KBM-7 (cell line): ENCODE measurements at regions not wholly inside any gene's neighbourhood (a gene's known extent, or its start where the extent isn't known, plus 50 kb on each side); places are given as distances from the start of the nearest gene placed in this dataset.

Source experiments
- DNase-seq: peaks from one replicate; pipeline ENCODE4 v3.0.0-alpha.2; 2015
- in situ Hi-C: fragments of 300-500 bp; cut with MboI; formaldehyde crosslinking; loops from 2 replicates; pipeline ENCODE4 v1.14.3; 2020; ENCODE audit warnings: low sequenced_read_pairs, low pct_unique_long_range_greater_than_20kb, mixed read lengths

DNA sequence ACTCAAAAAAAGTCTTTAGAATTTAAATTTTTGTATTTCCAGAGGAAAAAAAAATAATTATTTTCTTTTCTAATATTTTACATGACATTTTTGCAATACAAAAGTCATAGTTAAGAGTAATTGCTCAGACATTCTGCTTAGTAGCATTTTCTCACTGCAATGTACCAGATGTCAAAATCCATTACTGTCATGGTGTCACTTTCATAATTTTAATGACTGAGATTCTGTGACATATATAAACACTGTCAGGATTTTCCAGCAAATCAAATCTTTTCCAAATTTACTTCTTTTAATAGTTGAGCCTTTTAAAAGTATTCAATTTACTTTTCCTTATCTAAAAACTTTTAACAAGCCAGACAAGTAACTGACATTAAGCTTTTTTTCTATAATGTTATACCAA is 422.7 kb downstream of the GRIA2 start:
- no peak for DNase-seq
- in situ Hi-C loops, result no loop called here

GRCh38 chr4:157634057-157634456 is 413.5 kb downstream of the GRIA2 start:
- no peak for DNase-seq
- in situ Hi-C loops, result no loop called here

DNA sequence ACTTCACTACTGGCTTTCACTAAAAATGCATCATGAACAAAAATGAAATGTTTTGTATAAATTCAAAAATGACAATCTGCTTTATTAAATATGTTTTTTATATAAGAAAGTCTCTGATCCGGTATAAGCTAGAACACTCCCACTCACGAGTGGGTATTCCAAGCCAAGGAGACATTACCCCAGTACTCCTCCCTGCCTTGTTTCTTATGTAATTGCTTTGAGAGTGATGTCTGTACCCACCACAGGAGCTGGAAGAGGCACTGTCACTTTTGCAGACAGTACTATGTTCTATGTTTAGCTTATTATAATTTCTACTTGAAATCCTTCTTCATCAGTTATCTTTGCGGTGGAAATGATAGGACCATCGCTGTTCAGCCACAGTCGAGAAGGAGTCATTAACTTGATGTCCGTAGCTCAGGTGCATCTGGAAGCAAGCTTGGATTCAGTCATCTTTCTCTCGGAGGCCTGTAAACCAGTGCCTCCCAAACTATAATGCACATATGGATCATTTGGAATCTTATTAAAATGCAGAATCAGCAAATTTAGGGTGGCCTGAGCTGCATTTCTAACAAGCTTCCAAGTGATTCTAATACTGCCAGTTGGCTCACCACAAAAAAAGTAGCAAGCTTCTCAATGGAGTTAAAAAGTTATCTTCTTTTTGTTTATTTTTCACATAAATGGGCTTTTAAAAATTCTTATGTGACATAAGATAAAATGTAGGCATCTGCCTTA is 396.4 kb downstream of the GRIA2 start:
- DNase-seq, result no peak
- in situ Hi-C loops, result no loop called here

- in situ Hi-C loops, result no loop called here
- no peak for DNase-seq
Observed at GRCh38 chr4:157607996-157608395, 387.5 kb downstream of the GRIA2 start.

DNA sequence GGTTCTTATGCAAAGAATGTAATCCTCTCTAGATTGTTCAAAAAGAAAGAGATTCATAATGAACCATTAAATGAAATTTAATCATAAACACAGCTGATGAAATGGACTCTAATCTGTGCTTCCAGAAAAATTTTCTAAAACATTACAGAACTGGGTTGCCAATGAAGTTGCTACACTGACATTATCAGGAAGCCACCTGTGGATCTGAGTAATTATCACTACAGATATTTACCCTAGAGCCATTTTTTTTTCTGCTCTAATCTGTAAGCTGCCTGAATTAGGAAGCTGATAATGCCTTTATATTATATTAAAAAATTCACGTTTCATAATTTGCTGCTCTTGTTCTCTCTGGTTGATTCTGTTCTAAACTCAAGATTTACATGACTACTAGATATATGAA is 380.1 kb downstream of the GRIA2 start:
- DNase-seq, result no peak
- in situ Hi-C loops, result no loop called here

- in situ Hi-C loops, result no loop called here
- DNase-seq, result no peak
Observed at GRCh38 chr4:157591245-157591644, 370.7 kb downstream of the GRIA2 start.

GRCh38 chr4:157590679-157591078 is 370.2 kb downstream of the GRIA2 start:
- DNase-seq, result no peak
- in situ Hi-C loops, result no loop called here

DNA sequence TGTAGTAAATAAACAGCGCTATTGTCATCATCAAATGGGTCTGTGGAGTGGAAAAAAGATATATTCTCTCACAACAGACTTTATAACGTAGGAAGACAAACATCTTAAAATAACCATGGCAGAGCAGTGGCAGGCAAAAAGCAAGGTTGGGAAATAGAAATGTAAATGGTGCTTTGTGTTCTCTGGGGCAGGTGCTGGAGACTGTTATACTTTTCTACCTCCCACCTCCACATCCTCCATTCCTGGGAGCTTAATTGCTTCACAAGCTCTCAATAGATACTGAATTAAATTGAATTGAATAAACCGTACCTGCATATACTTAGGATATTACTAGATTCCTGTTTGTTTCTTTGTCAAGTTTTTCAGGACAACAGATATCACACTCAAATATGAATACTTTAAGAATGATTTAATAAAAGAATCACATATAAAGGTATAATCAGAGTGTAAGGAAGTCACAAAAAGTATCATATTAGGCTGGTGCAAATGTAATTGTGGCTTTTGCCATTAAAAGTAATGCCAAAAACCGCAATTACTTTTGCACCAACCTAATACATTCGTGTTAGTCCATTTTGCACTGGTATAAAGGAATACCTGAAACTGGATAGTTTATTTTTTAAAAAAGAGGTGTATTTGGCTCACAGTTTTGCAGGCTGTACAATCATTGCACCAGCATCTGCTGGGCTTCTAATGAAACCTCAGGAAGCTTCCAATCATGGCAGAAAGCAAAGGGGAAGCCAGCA is 367.3 kb downstream of the GRIA2 start:
- no peak for DNase-seq
- in situ Hi-C loops, result no loop called here

DNA sequence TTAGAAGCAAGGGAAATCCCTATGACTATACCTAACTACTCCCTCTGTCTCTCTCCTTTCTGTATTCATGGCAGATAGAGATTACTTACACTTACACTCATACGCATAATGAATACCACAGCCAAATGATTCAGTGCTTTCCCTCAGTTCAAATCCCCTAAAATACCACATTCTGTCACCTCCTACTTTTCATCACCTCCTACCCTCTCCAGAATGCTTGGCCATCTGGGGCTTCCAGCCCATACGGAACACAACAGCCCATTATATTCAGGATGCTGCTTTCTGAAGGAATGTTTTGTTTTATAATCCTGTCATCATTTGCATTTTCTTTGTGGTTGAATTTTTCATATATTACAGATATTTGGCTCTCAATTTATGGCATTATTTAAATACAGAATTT is 361.6 kb downstream of the GRIA2 start:
- no peak for DNase-seq

GRCh38 chr4:157576671-157577217 is 356.2 kb downstream of the GRIA2 start:
- DNase-seq, result no peak
- in situ Hi-C loops, result no loop called here

More for the DNA sequence above, 361.6 kb downstream of the GRIA2 start:
- in situ Hi-C loops, result no loop called here

DNA sequence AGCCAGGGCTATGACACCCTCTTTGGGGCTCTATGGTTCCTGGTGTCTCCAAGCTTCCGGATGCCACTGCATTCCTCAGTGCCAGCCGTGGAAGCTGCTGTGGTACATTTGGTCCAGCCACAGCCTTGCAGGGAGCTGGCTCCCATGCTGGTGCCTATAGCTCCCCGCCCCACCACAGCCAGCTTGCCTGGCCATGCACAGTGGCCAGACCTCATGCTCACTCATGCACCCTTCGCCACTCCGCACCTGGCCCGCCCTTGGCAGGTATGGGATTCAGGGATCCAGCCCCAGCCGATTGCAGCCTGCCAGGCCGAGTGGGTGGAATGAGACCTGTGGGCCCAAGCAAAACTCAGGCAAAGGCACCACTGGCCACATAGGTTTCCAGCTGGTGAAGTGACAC is 354.8 kb downstream of the GRIA2 start:
- no peak for DNase-seq
- in situ Hi-C loops, result no loop called here

DNA sequence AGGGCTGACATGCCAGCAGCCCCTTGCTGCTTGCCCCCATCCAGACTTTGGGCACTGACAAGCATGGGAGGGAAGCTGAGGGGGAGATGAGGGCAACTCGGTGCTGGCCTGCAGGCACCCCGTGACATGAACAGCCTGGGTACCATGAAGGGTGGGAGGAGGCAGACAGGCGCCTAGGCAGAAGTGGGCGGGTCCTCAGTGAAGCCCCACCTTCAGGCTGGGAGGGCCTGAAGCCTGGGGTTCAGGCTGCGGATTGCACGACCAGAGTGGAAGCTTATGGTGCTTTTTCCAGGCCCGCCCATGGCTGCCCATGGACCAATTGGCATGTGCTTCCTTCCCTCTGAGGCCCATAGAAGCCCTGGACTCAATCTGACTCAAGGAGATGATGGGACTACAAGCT is 354.1 kb downstream of the GRIA2 start:
- no peak for DNase-seq
- in situ Hi-C loops, result no loop called here

DNA sequence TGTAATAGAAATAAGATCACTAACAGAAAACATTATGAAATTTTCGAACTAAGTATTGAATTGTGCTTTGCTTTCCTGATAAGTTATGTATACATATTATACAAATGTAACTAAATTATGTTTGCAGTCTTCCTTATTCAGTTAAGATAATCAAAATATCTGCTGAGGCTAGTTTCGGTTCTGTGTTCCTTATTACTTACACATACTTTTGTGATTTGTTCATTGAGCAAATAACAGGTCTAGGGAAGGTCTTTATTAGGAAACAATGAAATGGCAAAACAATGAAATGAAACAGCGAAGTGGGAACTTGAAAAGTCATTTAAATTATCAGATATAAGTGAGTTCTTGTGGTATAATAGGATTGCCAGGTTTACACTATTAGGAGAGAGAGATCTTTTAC is 352.4 kb downstream of the GRIA2 start:
- DNase-seq, result no peak
- in situ Hi-C loops, result no loop called here

- no peak for DNase-seq
- in situ Hi-C loops, result no loop called here
Observed at GRCh38 chr4:157572284-157572683, 351.8 kb downstream of the GRIA2 start.

DNA sequence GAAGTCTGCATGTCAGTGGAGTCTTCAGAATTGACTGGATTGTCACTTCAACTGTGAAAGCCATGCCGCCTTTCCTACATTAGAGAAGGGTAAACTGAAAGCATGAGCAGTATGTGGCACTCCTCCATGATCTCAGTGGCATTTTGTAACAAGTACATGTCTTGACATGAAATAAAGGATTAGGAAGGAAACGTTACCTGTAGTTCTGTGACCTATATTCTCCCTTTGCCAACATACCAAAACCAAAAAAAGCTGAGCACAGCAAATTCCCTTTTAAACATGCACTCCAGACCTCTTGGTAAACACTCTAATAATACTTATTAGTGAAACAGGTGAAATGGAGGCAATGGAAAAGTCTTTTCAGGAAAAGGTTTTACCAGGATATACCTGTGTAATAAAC is 344.2 kb downstream of the GRIA2 start:
- in situ Hi-C loops, result no loop called here
- no peak for DNase-seq

DNA sequence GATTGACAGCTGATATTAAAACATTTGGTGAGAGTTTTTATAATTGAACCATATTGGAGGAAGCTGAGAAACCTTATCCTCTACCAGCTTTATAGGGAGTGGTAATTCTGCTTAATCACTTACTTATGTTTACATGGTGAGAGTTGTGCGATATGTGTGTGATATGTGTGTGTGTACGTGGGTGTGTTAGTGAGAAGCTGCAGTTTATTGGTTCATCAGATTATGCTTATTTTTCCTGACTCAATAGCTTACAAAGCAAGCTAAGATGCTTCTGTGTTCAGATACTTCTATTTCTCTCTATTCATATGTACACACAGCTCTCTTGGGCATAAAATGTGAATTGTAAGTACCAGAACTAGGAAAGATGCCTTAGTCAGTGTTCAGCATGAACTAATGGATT is 343.7 kb downstream of the GRIA2 start:
- DNase-seq, result no peak
- in situ Hi-C loops, result no loop called here

DNA sequence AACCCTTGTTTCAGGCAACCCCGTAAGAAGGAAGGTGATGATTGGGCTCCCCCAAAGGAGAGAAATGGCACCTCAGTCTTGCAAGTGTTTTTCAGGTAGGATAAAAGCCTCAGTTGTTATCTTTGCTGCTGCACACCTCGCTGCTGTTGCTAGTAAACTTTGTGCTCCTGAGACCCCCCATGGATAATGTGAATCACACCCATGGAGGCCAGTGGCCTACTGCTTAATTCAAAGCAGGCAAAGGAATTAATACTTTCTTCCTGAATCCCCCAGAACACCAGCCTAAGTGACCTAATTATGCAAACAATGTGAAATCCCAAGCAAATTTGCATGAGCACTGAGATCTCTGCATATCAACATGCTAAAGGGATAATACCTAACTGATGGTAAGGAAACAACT is 337.5 kb downstream of the GRIA2 start:
- DNase-seq, result no peak
- in situ Hi-C loops, result no loop called here

DNA sequence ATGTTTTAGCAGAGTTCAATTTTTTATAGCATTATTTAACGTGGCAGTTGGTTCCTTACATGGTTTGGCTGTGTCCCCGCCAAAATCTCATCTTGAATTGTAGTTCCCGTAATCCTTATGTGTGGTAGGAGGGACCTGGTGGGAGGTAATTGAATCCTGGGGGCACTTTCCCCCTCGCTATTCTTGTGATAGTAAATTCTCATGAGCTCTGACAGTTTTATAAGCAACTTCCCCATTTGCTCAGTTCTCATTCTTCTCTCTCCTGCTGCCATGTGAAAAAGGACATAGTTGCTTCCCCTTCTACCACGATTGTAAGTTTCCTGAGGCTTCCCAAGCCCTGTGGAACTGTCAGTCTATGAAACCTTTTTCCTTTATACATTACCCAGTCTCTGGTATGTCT is 329.5 kb downstream of the GRIA2 start:
- in situ Hi-C loops, result no loop called here
- peak; percentile 86 for DNase-seq

GRCh38 chr4:157527954-157528353 is 307.4 kb downstream of the GRIA2 start:
- no peak for DNase-seq
- in situ Hi-C loops, result no loop called here

- in situ Hi-C loops, result no loop called here
- DNase-seq, result no peak
Observed at GRCh38 chr4:157521906-157522305, 301.4 kb downstream of the GRIA2 start.

DNA sequence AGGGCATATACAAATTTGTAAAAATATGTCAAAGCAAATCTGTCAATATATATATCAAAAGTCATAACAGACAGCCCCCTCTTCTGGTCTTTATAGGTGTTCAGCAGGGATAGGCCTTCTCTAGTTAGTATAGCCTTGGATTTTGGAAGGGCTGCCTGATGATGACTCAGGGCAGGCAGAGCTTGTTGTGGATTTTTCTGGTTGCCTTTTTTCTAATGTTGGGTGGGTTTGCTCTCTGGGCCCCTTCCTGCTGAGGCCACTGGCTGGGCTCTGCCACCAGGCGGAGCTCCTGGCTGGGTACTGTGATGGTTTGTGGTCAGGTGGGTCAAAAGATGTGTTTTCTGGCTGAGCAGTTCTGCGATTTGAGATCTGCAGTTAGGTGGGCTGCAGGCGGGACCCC is 294.2 kb downstream of the GRIA2 start:
- DNase-seq, result peak; percentile 15
- in situ Hi-C loops, result no loop called here
